Glomerular visceral epithelial cell (primary cell): ENCODE measurements at regions not wholly inside any gene's neighbourhood (a gene's known extent, or its start where the extent isn't known, plus 50 kb on each side); places are given as distances from the start of the nearest gene placed in this dataset.

Experiments used
- DNase-seq: peaks from one replicate; pipeline ENCODE4 v3.0.0-alpha.2; 2016; ENCODE audit errors: extremely low spot score

- DNase-seq = no peak
Measured at GRCh38 chr7:42758124-42758523, 153.7 kb downstream of the C7orf25 start.

DNA sequence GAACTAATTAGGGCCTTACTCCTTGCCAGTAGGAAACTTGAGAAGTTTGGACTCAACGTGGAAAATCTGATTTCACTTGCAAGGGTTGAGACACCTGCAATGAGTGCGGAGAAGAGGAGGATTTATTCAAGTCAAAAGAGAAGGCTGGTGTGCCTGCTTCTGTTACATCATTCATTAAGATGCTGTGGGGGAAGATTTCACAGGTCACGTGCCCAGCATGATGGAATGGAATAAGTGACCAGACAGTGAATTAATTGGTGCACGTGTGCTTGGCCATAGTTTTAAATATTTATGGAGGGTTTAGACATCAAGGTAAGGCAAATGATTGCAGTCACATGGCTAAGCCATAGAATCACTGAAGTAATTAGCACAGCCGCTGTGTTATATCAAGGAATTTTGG lies 155.0 kb downstream of the C7orf25 start:
- DNase-seq = no peak

GRCh38 chr7:42753811-42754363 lies 158.0 kb downstream of the C7orf25 start:
- no peak for DNase-seq

- DNase-seq = no peak
Measured at GRCh38 chr7:42753367-42753766, 158.5 kb downstream of the C7orf25 start.

DNA sequence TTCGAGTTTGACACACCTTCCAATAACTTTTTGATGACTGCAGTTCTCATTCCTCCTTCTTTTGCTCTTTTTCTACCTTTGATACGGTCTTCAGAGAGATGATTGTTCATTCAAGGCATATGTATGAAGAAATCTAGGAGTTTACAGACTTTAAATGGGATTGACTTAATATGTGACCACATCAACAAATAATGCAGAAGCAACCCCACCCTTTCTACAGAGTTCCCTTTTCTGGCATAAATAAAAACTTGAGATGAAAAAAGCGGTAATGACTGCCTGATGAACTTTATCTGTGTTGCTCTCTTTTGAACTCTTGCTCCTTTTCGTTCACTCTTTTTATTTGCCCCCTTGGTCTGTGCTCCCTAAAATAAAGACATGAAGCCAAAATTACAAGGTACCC lies 161.7 kb downstream of the C7orf25 start:
- DNase-seq = no peak

GRCh38 chr7:42747044-42747443 lies 164.8 kb downstream of the C7orf25 start:
- no peak for DNase-seq

DNA sequence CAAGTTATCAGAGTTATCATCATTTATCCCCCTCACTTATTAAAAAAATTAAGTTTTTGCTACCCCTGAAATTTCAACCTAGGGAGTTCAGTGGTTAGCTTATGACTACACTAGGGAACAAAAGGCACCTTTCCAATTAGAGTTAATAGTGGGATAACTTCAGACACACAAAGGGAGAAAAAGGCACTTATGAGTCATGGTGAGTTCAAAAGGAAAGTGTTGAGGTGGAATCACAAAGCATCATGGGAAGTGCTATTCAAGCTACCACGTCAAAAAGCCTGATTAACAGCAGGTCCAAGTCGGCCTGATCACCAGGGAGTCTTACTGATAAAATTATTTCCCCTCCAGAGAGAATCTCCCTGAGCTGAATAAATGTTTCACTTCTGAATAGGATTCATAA lies 165.7 kb downstream of the C7orf25 start:
- no peak for DNase-seq

- DNase-seq = no peak
Measured at GRCh38 chr7:42745357-42746059, 166.4 kb downstream of the C7orf25 start.

- DNase-seq = no peak
Measured at GRCh38 chr7:42744746-42745145, 167.1 kb downstream of the C7orf25 start.

DNA sequence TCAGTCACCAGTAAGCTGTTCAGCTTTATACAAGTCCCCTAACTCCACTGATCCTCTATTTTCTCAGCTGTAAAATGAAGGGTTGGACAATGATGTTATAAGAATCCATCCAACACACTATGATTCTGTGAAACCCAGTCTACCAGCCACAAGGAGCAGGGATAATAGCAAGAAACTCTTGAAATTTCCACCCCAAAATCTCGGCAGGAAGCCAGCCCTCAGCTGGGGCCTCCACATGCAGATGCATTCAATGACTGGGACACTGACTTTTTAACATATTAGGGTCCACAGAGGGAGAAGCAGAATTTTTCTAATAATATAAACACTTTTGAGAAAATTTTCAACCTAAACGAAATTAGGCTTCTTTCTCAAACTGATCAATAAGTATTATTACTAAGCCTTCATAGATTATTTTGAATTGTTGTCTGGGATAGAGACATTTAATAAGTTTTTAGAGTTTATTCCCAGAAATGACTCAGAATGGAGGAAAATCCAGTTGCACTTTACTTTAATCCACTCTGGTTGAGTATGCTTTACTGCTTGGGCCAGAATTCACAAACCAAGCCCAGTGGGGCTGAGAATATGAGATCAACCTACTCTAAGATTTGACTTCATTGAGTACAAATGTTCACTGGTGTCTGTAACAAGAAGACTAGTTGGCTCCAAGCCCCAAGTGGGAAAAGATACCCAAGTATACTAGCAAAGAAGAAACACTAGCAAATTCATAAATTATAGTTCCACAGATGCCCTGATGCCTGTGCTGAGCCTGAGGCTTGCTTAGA lies 168.6 kb downstream of the C7orf25 start:
- DNase-seq = no peak

GRCh38 chr7:42742318-42742717 lies 169.6 kb downstream of the C7orf25 start:
- DNase-seq = no peak

DNA sequence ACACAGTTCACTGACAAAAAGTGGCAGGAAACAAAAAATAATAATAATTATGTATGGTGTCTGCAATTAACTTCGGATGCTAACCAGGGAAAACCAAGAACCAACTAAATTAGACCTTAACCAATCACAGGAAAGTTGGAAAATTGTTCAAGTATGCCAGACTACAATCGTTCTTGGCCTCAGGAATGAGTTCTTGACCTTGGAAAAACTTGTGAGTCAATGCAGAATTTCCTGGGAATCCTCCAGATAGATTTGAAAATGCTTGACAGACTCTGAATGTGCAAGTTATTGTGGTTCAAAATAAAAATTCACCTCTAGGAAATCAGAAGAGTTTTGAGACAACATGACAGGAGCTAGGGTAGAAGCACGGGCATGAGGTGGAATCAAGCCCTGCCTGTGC lies 171.5 kb downstream of the C7orf25 start:
- no peak for DNase-seq

DNA sequence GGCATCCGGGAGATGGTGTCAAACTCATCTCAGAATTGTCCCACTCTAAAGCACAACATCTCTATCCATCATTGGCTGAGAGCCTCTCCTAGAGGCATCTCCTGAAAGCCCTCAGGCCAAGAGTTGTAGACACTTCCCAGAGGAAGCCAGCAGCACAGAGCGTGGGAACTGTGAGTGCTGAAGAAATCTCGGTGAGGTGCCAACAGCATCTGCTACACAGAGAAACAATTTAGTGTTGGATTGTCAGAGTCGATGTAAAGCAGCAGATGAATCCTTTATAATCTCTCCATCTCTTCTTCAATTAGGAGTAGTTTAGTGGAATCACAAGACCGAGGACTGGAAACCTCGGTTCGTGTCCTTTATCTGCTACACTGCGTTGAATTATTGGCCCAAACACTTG lies 172.2 kb downstream of the C7orf25 start:
- DNase-seq = no peak

DNA sequence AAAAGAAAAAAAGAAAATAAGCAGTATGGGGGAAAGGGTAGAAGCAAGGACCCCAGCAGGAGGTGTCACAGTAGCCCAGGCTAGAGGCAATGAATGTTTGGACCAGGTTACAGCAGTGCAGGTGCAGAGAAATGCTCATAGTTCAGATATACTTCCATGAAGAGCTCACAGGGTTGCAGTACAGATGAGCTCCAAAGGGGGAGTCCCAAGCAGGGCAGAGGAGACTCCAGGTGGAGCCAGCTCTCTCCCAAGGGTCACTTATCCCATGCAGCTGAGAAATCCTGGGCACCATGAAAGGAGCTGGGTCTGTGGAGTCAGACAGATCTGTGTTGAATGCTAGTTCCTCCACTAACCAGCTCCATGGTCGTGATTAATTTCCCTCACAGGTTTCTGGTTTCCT lies 174.9 kb downstream of the C7orf25 start:
- DNase-seq = no peak

DNA sequence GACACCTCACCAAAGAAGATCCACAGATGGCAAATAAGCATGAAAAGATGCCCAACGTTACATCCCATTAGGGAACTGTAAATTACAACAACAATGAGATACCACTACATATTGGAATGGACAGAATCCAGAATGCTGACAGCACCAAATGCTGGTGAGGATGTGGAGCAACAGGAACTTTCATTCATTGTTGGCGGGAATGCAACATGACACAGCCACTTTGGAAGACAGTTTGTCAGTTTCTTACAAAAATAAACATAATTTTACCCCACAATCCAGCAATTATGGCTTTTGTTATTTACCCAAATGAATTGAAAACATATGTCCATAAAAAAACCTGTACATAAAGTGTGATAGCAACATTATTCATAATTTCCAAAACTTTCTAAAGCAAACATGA lies 176.8 kb downstream of the C7orf25 start:
- no peak for DNase-seq

DNA sequence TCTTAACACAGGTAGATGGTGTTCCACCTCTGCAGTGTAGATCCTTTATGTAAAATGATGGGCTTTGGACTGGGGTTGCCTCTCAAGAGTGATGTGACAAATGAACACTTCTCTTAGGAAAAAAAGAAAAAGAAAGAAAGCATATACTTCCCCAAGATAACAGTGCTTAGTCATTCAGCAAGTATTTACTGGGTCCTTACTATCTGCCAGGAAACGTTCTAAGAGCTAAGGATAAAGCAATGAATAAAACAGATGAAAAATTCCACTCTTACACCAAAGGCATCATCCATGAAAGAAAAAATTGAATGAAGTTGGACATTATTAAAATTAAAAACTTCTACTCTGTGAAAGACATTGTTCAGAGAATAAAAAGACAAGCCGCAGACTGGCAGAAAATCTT lies 177.3 kb downstream of the C7orf25 start:
- DNase-seq = no peak

DNA sequence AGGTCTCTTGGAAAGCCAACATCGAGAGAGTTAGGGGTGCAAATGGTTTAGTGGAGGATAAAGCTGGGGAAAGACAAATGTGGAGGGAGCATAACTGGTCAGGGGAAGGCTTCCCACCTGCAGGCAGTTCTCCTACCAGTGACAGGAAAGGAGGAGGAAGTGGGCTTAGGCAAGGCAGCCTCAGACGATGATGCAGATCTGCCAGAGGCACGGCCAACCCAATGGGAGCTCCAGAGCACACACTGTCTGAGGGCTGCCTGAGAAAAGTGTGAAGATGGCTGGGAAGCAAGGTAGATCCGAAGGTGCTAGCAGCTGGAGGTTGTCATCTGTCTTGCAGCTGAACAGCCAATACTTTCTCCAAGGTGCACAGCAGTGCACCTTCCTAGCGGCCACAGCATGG lies 178.8 kb downstream of the C7orf25 start:
- no peak for DNase-seq

- no peak for DNase-seq
Measured at GRCh38 chr7:42730586-42730985, 181.3 kb downstream of the C7orf25 start.

GRCh38 chr7:42729053-42729765 lies 182.7 kb downstream of the C7orf25 start:
- DNase-seq = no peak

DNA sequence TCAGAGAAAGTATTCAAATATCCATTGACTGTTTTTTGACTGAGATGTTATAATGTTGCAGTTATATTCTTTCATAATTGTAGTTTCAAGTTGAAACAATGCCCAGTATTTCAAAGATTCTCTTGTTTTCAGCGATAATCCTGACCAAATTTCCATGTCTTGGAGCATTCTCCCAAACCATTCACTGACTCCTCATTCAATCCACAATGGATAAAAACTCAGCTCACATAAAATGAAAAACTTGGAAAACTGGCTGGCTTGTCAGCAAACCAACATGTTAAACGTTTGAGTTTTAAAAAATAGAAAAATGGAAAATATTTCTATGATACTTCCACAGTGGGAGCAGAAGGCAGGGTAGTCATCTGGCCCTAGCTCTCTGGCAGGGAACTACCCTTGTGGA lies 184.4 kb downstream of the C7orf25 start:
- DNase-seq = no peak

DNA sequence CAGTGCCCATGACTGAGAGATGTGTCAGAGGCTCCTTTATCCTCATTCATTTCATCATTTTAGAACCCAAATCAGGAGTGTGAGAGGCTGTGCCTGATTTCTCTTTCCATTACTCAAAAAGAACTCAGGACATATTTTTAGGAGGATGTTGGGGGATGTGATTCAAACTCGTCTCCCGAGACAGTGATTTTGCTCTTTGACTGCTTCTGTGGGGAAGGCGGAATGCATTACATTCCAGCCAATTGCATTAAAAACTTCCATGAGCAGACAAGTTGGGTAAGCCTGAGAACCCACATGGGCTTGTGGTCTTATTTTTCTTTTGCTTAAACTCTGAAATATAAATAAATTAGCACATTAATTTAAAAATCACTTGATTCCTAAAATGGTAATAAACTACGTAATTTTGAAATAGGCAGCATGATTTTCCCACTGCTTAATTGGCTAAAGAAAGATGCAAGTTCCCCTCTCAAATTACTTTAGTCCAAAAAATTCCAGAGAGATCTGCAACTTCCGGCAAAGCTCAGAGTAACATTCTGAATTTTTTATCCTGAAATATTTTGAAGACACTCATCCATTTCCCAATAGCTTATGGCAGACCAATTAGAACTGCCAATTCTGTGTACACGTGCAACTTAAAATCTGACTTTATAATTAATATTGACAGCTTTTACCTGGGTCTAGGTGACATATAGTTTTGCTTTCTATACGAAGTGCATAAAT lies 185.6 kb downstream of the C7orf25 start:
- DNase-seq = no peak

- no peak for DNase-seq
Measured at GRCh38 chr7:42722716-42723115, 189.2 kb downstream of the C7orf25 start.
